Ishikawa (cell line): ENCODE measurements at regions not wholly inside any gene's neighbourhood (a gene's known extent, or its start where the extent isn't known, plus 50 kb on each side); places are given as distances from the start of the nearest gene placed in this dataset.

Source experiments
- EGR1 ChIP-seq: IDR thresholded peaks from 2 replicates; pipeline ENCODE4 v1.6.1; 2012
- EP300 ChIP-seq: IDR thresholded peaks from 2 replicates; pipeline ENCODE4 v1.6.1; 2012; ENCODE audit warnings: borderline replicate concordance
- MAX ChIP-seq: IDR thresholded peaks from 2 replicates; pipeline ENCODE4 v1.6.1; 2012
- TAF1 ChIP-seq: IDR thresholded peaks from 2 replicates; pipeline ENCODE4 v1.6.1; 2012; ENCODE audit warnings: low read depth, mild to moderate bottlenecking
- USF1 ChIP-seq: IDR thresholded peaks from 2 replicates; pipeline ENCODE4 v1.6.1; 2012
- YY1 ChIP-seq: IDR thresholded peaks from 2 replicates; pipeline ENCODE4 v1.6.1; 2012; ENCODE audit warnings: low read depth

GRCh38 chr20:50399917-50400704 is 110.1 kb upstream of the PTPN1 start:
- TF ChIP-seq EGR1 = no peak
- TF ChIP-seq EP300 = no peak
- TF ChIP-seq TAF1 = no peak
- TF ChIP-seq MAX = no peak
- TF ChIP-seq YY1 = no peak
- no peak for TF ChIP-seq USF1
